ENCODE measurements at regions not wholly inside any gene's neighbourhood (a gene's known extent, or its start where the extent isn't known, plus 50 kb on each side); places are given as distances from the start of the nearest gene placed in this dataset.

DNA sequence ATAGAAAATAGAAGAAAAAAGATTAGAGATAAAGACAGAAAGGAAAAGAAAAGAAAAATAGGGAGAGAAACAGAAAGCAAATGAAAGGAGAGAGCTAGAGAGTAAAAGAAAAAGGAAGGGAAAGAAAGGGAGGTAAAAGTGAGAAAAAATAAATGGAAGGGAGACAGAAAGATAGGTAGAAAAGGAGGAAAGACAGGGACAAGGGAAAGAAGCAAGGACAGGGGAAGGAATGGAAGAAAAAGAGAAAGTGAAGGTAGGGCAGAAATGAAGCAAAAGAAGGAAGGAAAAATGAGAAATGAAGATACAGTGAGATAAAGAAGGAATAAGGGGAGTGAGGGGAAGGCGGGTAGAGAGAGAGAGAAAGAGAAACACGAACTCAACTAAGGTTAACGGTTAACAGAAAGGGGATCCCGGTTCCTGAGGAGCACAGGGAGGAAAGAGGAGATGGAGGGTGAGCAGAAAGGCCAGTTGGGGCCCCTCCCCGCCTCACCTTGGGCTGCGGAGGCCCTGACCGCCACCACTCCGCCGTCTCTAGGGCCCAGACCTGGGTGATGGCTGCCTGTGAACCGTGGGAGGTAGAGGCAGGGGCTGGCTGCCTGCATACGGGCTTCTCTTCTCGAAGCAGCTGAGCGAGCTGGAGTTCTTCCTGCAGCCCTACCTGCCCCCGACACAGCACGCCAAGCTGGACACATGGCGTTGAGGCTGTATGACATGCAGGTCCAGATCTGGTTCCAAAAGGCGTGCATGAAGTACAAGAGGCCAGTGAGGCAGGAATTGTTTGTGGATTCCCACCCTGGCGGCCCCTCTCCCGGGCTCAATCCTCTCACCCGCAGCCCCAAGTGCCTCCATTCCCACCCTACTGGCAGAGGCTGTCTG lies 59.5 kb downstream of the SMUG1 start:
- TF ChIP-seq, protein P1, sequence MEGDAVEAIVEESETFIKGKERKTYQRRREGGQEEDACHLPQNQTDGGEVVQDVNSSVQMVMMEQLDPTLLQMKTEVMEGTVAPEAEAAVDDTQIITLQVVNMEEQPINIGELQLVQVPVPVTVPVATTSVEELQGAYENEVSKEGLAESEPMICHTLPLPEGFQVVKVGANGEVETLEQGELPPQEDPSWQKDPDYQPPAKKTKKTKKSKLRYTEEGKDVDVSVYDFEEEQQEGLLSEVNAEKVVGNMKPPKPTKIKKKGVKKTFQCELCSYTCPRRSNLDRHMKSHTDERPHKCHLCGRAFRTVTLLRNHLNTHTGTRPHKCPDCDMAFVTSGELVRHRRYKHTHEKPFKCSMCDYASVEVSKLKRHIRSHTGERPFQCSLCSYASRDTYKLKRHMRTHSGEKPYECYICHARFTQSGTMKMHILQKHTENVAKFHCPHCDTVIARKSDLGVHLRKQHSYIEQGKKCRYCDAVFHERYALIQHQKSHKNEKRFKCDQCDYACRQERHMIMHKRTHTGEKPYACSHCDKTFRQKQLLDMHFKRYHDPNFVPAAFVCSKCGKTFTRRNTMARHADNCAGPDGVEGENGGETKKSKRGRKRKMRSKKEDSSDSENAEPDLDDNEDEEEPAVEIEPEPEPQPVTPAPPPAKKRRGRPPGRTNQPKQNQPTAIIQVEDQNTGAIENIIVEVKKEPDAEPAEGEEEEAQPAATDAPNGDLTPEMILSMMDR (IDR thresholded peaks at IDR 0.05), result no peak
- TF ChIP-seq POLR2A (IDR thresholded peaks at IDR 0.05) (no peak), EP300 (IDR thresholded peaks at IDR 0.05) (no peak)
